Activated CD4-positive, CD25-positive, alpha-beta regulatory T cell treated with anti-CD3 and anti-CD28 coated beads, Interleukin-2, amount 50 U/mL, for 72 hours (primary cell): ENCODE measurements at regions not wholly inside any gene's neighbourhood (a gene's known extent, or its start where the extent isn't known, plus 50 kb on each side); places are given as distances from the start of the nearest gene placed in this dataset.

Source experiments
- DNase-seq: peaks from one replicate; pipeline ENCODE4 v3.0.0; 2021

GRCh38 chr16:6643080-6643686 is 689.5 kb upstream of the RBFOX1 start:
- DNase-seq = peak; percentile 34

- DNase-seq = no peak
Measured at GRCh38 chr16:6642271-6642670, 690.4 kb upstream of the RBFOX1 start.

GRCh38 chr16:6641091-6641490 is 691.6 kb upstream of the RBFOX1 start:
- DNase-seq = no peak

GRCh38 chr16:6636457-6636856 is 696.2 kb upstream of the RBFOX1 start:
- no peak for DNase-seq

- no peak for DNase-seq
Measured at GRCh38 chr16:6634151-6634550, 698.5 kb upstream of the RBFOX1 start.

- DNase-seq = no peak
Measured at GRCh38 chr16:6633456-6633855, 699.2 kb upstream of the RBFOX1 start.

- DNase-seq = no peak
Measured at GRCh38 chr16:6629110-6629509, 703.5 kb upstream of the RBFOX1 start.

GRCh38 chr16:6625606-6626005 is 707.0 kb upstream of the RBFOX1 start:
- no peak for DNase-seq

- DNase-seq = no peak
Measured at GRCh38 chr16:6618874-6619273, 713.8 kb upstream of the RBFOX1 start.

GRCh38 chr16:6616746-6617145 is 715.9 kb upstream of the RBFOX1 start:
- DNase-seq = no peak

GRCh38 chr16:6615636-6616035 is 717.0 kb upstream of the RBFOX1 start:
- DNase-seq = no peak

- DNase-seq = no peak
Measured at GRCh38 chr16:6611535-6611934, 721.1 kb upstream of the RBFOX1 start.

GRCh38 chr16:6605490-6605889 is 727.2 kb upstream of the RBFOX1 start:
- no peak for DNase-seq

GRCh38 chr16:6603780-6604325 is 728.8 kb upstream of the RBFOX1 start:
- no peak for DNase-seq

- no peak for DNase-seq
Measured at GRCh38 chr16:6602405-6602804, 730.2 kb upstream of the RBFOX1 start.

- DNase-seq = no peak
Measured at GRCh38 chr16:6600167-6600566, 732.5 kb upstream of the RBFOX1 start.

GRCh38 chr16:6593799-6594198 is 738.8 kb upstream of the RBFOX1 start:
- DNase-seq = no peak

GRCh38 chr16:6576606-6577005 is 756.0 kb upstream of the RBFOX1 start:
- no peak for DNase-seq

GRCh38 chr16:6576113-6576512 is 756.5 kb upstream of the RBFOX1 start:
- DNase-seq = no peak

GRCh38 chr16:6574146-6574545 is 758.5 kb upstream of the RBFOX1 start:
- DNase-seq = no peak

GRCh38 chr16:6573577-6573976 is 759.1 kb upstream of the RBFOX1 start:
- DNase-seq = no peak

- no peak for DNase-seq
Measured at GRCh38 chr16:6571044-6571443, 761.6 kb upstream of the RBFOX1 start.

GRCh38 chr16:6570530-6570929 is 762.1 kb upstream of the RBFOX1 start:
- DNase-seq = no peak

- DNase-seq = no peak
Measured at GRCh38 chr16:6562986-6563385, 769.7 kb upstream of the RBFOX1 start.
